Stimulated activated naive CD8-positive, alpha-beta T cell treated with anti-CD3 and anti-CD28 coated beads, Interleukin-15, amount 100 ng/mL, for 72 hours (primary cell): ENCODE measurements at regions not wholly inside any gene's neighbourhood (a gene's known extent, or its start where the extent isn't known, plus 50 kb on each side); places are given as distances from the start of the nearest gene placed in this dataset.

Experiments used
- ATAC-seq: fragments of 150-1000 bp; cut with Tn5 transposase; 2 replicates; pipeline ENCODE4 v1.10.0; 2021; ENCODE audit warnings: mild to moderate bottlenecking, moderate library complexity
- DNase-seq, 2 donors: peaks; one replicate each; pipeline ENCODE4 v3.0.0; 2021 to 2022
- H3K27ac Mint-ChIP-seq, 2 donors: one replicate each; pipeline ENCODE4 v1.8.0; 2022; ENCODE audit warnings: mild to moderate bottlenecking in 2 of 2, mixed read lengths in 2 of 2, moderate library complexity in 2 of 2
- H3K27me3 Mint-ChIP-seq: one replicate; pipeline ENCODE4 v1.8.0; 2022; ENCODE audit warnings: mixed read lengths
- H3K4me1 Mint-ChIP-seq: one replicate; pipeline ENCODE4 v1.8.0; 2022; ENCODE audit warnings: mild to moderate bottlenecking, mixed read lengths
- H3K4me3 Mint-ChIP-seq, 2 donors: one replicate each; pipeline ENCODE4 v1.8.0; 2022; ENCODE audit warnings: mild to moderate bottlenecking in 2 of 2, mixed read lengths in 2 of 2, moderate library complexity in 1 of 2
- H3K9me3 Mint-ChIP-seq, 2 donors: one replicate each; pipeline ENCODE4 v1.8.0; 2022; ENCODE audit warnings: mixed read lengths in 2 of 2

GRCh38 chr18:59966913-59967312 is 67.1 kb downstream of the PMAIP1 start:
- H3K4me1 Mint-ChIP-seq, result peaks cover 10% of the 10 kb centered on the region
- ATAC-seq, result no peak
- H3K27me3 Mint-ChIP-seq, result peaks cover 46% of the 10 kb centered on the region
- no peaks in the 10 kb centered on the region for H3K9me3 Mint-ChIP-seq
- H3K27ac Mint-ChIP-seq, result no peak overlapping the region
- H3K4me3 Mint-ChIP-seq, result no peak overlapping the region
- DNase-seq, result no peak

- peaks cover 60% of the 10 kb centered on the region for H3K27me3 Mint-ChIP-seq
- H3K9me3 Mint-ChIP-seq, result no peaks in the 10 kb centered on the region
- H3K27ac Mint-ChIP-seq, result no peak overlapping the region
- H3K4me3 Mint-ChIP-seq, result no peak overlapping the region
- peaks cover 8% of the 10 kb centered on the region for H3K4me1 Mint-ChIP-seq
- ATAC-seq (no peak), DNase-seq (no peak)
Measured at GRCh38 chr18:59963229-59963628, 63.4 kb downstream of the PMAIP1 start.

- Mint-ChIP-seq H3K27ac (no peak overlapping the region), H3K4me3 (no peak overlapping the region), H3K27me3 (peaks cover 54% of the 10 kb centered on the region), H3K9me3 (no peaks in the 10 kb centered on the region), H3K4me1 (peaks cover 13% of the 10 kb centered on the region)
- no peak for DNase-seq
- no peak for ATAC-seq
Measured at GRCh38 chr18:59961070-59961469, 61.3 kb downstream of the PMAIP1 start.

DNA sequence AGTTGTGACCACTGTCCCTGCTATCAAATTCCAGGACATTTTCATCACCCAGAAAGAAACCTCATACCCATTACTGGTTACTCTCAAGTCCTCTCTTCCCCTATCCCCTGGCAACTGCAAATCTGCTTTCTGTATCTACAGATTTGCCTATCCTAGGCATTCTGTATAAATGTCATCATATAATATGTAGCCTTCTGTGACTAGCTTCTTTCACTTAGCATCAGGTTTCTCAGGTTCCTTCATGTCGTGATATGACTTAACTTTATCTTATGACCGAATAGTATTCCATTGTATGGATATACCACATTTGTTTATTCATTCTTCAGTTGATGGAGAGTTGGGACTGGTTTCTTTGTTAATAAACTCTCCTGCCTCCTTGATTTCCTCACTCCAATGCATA is 60.5 kb downstream of the PMAIP1 start:
- H3K4me1 Mint-ChIP-seq, result peaks cover 13% of the 10 kb centered on the region
- H3K9me3 Mint-ChIP-seq, result no peaks in the 10 kb centered on the region
- H3K27ac Mint-ChIP-seq, result no peak overlapping the region
- peaks cover 47% of the 10 kb centered on the region for H3K27me3 Mint-ChIP-seq
- no peak for ATAC-seq
- no peak overlapping the region for H3K4me3 Mint-ChIP-seq
- no peak for DNase-seq

DNA sequence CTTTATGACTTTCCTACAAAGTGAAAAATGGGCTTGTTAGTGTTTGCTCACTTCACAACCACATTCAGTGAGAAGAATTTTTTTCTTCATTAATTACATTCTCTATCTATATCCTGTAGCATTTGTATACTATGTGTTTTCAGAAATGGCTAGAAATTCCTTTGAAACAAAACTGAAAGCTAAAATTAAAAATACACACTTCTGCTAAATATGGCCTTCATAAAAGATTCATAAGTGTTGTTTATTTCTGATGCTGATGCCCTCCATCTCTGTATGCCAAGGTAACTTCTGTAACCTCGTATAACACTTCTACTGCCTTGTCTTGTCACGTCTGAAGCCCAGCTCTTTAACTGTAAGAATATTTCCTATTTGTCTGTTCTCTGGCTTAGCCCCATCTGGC is 59.8 kb downstream of the PMAIP1 start:
- Mint-ChIP-seq H3K27ac (no peak overlapping the region), H3K4me3 (no peak overlapping the region), H3K4me1 (peaks cover 13% of the 10 kb centered on the region), H3K27me3 (peaks cover 40% of the 10 kb centered on the region), H3K9me3 (no peaks in the 10 kb centered on the region)
- ATAC-seq, result no peak
- no peak for DNase-seq

- Mint-ChIP-seq H3K27me3 (peaks cover 38% of the 10 kb centered on the region), H3K4me3 (no peak overlapping the region), H3K4me1 (peaks cover 13% of the 10 kb centered on the region), H3K9me3 (no peaks in the 10 kb centered on the region), H3K27ac (no peak overlapping the region)
- DNase-seq (no peak), ATAC-seq (no peak)
Measured at GRCh38 chr18:59959073-59959472, 59.3 kb downstream of the PMAIP1 start.

DNA sequence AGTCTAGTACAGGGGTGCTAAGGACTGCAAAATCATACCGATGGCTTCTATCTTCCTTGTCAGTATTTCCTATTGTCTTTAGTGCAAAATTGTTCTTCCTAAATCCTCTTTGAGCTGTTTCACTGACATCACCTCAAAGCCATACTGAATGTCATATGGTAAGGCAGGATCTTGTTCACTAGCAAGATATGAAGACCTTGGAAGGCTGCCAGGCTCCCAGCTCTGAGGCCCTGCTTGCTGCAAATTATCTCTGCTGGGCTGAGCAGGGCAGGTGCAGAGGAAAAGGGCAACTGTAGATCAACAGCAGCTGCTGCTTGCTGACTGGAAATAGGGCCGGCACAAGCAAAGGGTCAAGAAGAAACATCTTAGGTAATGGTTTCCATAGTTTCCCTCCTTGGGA is 58.2 kb downstream of the PMAIP1 start:
- Mint-ChIP-seq H3K27me3 (peaks cover 32% of the 10 kb centered on the region), H3K27ac (no peak overlapping the region), H3K4me1 (peaks cover 18% of the 10 kb centered on the region), H3K4me3 (no peak overlapping the region), H3K9me3 (no peaks in the 10 kb centered on the region)
- no peak for DNase-seq
- no peak for ATAC-seq

DNA sequence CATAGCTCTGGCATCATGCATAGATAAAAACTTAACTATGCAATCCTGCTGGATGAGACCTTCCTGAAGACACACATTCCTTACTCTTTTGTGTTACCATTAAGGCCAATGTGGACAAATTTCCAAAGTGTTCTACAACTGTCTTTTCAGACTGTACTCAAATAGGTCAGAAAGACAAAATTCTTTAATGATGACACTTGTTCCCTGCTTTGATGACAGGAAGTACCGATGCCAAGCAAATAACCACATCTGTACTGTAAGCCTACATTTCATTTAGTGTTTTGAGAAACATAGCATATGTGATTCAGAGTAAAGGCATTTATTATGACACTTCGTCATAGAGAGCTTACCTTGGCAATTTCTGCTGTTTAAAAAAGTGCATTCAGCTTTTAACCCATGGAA is 55.0 kb downstream of the PMAIP1 start:
- ATAC-seq, result no peak
- peaks cover 9% of the 10 kb centered on the region for H3K27me3 Mint-ChIP-seq
- no peaks in the 10 kb centered on the region for H3K9me3 Mint-ChIP-seq
- H3K27ac Mint-ChIP-seq, result no peak overlapping the region
- DNase-seq, result no peak
- H3K4me1 Mint-ChIP-seq, result peaks cover 27% of the 10 kb centered on the region
- no peak overlapping the region for H3K4me3 Mint-ChIP-seq

- peaks cover 14% of the 10 kb centered on the region for H3K27me3 Mint-ChIP-seq
- ATAC-seq (no peak), DNase-seq (no peak)
- peaks cover 22% of the 10 kb centered on the region for H3K4me1 Mint-ChIP-seq
- no peak overlapping the region for H3K27ac Mint-ChIP-seq
- H3K9me3 Mint-ChIP-seq, result no peaks in the 10 kb centered on the region
- H3K4me3 Mint-ChIP-seq, result no peak overlapping the region
Measured at GRCh38 chr18:59954241-59954640, 54.4 kb downstream of the PMAIP1 start.
